ENCODE measurements at regions not wholly inside any gene's neighbourhood (a gene's known extent, or its start where the extent isn't known, plus 50 kb on each side); places are given as distances from the start of the nearest gene placed in this dataset.

DNA sequence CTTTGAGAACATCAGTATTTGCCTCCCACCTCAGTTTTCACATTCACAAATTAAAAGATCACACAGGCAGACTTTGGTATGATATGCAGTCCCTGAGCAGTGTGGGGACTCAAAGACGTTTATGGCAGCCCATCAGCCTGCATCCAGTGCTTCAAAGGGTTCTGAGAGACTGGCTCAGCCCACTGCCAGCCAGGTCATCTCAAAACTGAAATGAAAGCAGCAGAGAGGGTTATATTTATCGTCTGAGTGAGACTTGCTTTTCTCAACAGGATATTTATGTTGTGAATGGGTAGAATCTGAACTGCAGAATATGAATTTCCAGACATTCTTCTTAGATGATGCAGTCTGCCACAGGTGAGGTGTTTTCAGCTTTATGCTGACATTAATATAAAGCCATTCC lies 159.8 kb downstream of the NRN1 start:
- TF ChIP-seq ZFPM2 (CRISPR knock-in tag; IDR thresholded peaks at IDR 0.05) = no peak
- TF ChIP-seq TSHZ1 (CRISPR knock-in tag; IDR thresholded peaks at IDR 0.05) = no peak
- TF ChIP-seq PHF21A (IDR thresholded peaks at IDR 0.05; ENCODE audit: borderline replicate concordance, low read depth) = no peak
- TF ChIP-seq TCF7L2 (IDR thresholded peaks at IDR 0.05; ENCODE audit: low read depth, low read length) = no peak
- no peak for TF ChIP-seq MAZ (CRISPR knock-in tag; conservative IDR thresholded peaks at IDR 0.05 in 1 of 2, IDR thresholded peaks at IDR 0.05 in 1 of 2)
- no peak for TF ChIP-seq RAD51 (IDR thresholded peaks at IDR 0.05; ENCODE audit: borderline replicate concordance, low read depth)
- TF ChIP-seq LCOR (CRISPR knock-in tag; IDR thresholded peaks at IDR 0.05) = no peak
- TF ChIP-seq ELF2 (CRISPR knock-in tag; IDR thresholded peaks at IDR 0.05) = no peak
- no peak for TF ChIP-seq GABPA (tag; conservative IDR thresholded peaks at IDR 0.05; ENCODE audit: low read depth)
- no peak for TF ChIP-seq RCOR1 (IDR thresholded peaks at IDR 0.05; ENCODE audit: borderline replicate concordance in 1 of 2, low read depth in 2 of 2, low read length in 2 of 2)

Measured in K562 (cell line).